Stimulated activated CD4-positive, alpha-beta T cell treated with anti-CD3 and anti-CD28 coated beads, Interleukin-2, amount 100 ng/mL, for 4 hours (primary cell): ENCODE measurements at regions not wholly inside any gene's neighbourhood (a gene's known extent, or its start where the extent isn't known, plus 50 kb on each side); places are given as distances from the start of the nearest gene placed in this dataset.

Experiments used
- DNase-seq: peaks from one replicate; pipeline ENCODE4 v3.0.0-alpha.2; 2020; ENCODE audit warnings: low read depth

DNA sequence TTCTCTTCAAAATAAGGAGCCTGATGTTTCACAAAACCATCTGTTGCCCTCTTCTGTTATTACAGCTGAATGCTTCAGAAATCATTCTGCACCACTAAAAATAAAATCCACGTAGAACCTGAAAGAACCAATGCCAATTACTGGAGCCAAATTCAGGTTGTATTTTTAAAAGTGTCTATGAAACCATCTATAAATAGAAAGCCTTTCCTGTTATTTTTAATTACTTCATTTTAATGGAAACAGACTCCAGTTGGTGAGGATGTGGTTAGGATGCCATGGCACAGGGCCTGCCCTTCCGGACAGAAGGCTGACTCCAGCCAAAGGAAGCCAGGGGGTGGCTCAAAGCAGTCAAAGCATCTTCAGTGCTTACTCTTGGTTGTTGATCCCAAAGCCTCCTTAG, 119.8 kb downstream of the TENT4A start:
- DNase-seq, result no peak

GRCh38 chr5:6833406-6833805, 120.2 kb downstream of the TENT4A start:
- DNase-seq, result no peak

DNA sequence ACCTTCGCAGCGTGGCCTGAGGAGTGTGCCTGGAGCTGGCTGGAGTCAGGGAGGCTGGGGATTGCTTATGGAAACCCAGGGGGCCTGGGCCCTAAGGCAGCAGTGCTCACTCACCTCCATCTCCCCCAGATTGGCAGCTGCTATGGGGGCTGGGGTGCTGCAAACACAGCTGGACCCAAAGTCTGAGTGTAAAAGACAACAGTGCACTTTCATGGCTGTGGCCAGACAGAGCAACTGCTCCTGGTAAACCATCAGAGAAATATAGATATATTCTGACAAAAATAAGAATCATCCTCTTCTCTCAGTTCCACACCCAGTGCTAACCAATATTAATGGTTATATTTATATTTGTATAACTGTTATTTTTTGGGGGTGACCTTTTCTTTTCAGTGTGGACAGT, 123.9 kb downstream of the TENT4A start:
- no peak for DNase-seq

- DNase-seq, result no peak
Observed at GRCh38 chr5:6837519-6838110, 124.4 kb downstream of the TENT4A start.

- DNase-seq, result no peak
Observed at GRCh38 chr5:6838736-6839135, 125.5 kb downstream of the TENT4A start.

- no peak for DNase-seq
Observed at GRCh38 chr5:6840136-6840793, 127.0 kb downstream of the TENT4A start.

GRCh38 chr5:6843335-6843734, 130.1 kb downstream of the TENT4A start:
- no peak for DNase-seq

- no peak for DNase-seq
Observed at GRCh38 chr5:6843821-6844220, 130.6 kb downstream of the TENT4A start.

DNA sequence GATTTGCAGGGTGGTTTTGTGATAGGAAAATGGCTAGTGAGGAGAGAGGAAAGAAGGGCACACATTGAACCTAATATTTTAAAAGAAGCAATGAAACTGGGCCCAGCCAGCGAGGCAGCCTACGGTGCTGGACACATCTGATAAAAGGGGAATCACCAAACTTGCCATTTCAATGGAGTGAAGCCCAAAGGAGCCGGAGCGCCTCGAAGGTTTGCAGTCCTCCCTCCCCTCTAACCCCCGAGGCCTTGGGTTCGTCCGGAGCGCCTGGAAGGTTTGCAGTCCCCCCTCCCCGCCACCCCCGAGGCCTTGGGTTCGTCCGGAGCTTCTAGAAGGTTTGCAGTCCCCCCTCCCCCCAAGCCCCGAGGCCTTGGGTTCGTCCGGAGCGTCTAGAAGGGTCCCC, 132.6 kb downstream of the TENT4A start:
- no peak for DNase-seq

- no peak for DNase-seq
Observed at GRCh38 chr5:6847870-6848269, 134.6 kb downstream of the TENT4A start.

- no peak for DNase-seq
Observed at GRCh38 chr5:6849316-6850105, 136.3 kb downstream of the TENT4A start.

DNA sequence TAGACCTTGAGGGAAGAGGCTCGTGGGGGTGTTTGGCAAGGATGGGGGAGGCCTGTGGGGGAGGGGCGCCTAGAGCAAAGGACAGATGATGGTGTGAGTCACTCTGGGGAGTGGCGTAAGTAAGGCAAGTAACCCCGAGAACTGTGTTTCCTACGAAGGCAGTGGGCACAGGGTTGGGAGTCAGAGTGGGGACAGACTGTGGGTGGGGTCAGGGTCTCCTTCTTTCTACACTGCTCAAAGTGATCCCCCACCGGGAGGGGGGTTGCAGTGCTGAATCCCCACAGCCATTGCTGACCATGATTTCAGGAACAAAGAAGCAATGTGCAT, 136.8 kb downstream of the TENT4A start:
- DNase-seq, result no peak

- no peak for DNase-seq
Observed at GRCh38 chr5:6856653-6857052, 143.4 kb downstream of the TENT4A start.

DNA sequence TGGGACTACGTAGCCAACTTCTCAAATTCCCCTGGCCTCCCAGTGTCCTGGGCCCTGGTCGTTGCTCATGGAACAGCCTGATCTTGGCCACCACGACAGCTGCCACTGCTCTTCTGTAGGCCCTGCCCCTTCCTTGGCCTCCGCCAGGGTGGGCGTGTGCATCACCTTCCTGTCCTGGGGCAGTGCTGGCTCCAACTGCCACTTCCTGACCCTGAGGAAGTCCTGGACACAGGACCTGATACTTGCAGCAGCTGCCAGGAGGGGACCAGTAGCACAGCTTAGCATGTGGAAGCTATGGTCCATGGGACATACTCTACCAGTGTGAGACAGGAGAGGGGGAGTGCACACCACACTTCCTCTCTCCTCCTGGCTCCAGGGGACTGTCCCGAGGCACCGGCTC, 145.2 kb downstream of the TENT4A start:
- DNase-seq, result no peak

GRCh38 chr5:6859023-6859422, 145.8 kb downstream of the TENT4A start:
- DNase-seq, result no peak

GRCh38 chr5:6859951-6860638, 146.9 kb downstream of the TENT4A start:
- DNase-seq, result no peak

DNA sequence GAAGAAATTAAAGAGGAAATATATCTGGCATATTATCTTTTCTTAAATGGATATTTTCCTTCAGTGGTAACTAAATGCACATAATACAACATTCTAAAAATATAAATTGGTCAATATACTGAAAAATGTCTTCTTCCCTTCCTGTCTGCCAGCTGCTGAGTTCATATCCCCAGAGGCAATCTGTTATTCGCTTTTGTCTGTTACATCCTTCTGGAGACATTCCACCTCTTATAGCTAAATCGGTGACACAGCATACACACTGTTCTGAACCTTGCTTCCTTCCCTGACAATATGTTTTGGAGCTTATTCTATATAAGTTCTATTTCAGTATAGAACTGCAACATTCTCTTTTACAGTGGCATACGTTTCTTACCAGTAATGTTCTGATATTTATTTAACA, 147.8 kb downstream of the TENT4A start:
- no peak for DNase-seq

DNA sequence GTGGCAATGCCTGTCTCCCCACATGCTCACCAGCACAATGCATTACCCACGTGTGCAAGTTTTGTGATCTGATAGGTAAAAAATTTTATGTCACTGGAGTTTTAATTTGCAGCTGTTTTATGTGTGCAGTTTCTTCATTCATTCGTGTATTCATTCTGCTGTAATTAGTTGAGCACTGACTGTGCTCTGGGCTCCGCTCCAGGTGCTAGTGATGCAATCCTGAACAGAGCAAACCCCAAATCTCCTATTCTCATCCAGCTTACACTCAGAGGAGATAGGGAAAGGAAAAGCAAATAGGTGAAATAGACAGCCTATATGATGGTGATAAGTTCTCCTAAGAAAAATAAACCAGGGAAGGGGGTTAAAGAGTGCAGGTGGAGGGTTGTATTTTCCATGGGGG, 148.4 kb downstream of the TENT4A start:
- DNase-seq, result no peak

DNA sequence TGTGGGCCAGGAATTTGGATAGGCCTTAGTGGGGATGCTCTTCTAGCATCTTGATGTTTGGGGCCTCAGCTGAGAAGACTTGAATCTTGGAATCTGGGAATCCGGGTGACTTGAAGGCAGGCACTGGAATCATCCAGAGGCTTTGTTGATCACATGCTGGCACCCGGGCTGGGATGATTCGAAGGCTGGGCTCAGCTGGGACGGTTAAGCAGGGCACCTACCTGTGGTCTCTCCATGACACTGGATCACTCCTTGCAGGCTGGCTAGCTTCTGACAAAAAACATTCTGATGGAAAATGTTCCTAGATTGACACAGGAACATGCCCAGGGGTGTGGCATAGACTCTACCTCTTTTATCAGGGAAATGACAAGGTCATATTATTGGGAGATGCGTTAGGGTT, 149.1 kb downstream of the TENT4A start:
- DNase-seq, result no peak

- DNase-seq, result no peak
Observed at GRCh38 chr5:6867712-6868111, 154.5 kb downstream of the TENT4A start.

GRCh38 chr5:6868171-6868570, 154.9 kb downstream of the TENT4A start:
- DNase-seq, result no peak

DNA sequence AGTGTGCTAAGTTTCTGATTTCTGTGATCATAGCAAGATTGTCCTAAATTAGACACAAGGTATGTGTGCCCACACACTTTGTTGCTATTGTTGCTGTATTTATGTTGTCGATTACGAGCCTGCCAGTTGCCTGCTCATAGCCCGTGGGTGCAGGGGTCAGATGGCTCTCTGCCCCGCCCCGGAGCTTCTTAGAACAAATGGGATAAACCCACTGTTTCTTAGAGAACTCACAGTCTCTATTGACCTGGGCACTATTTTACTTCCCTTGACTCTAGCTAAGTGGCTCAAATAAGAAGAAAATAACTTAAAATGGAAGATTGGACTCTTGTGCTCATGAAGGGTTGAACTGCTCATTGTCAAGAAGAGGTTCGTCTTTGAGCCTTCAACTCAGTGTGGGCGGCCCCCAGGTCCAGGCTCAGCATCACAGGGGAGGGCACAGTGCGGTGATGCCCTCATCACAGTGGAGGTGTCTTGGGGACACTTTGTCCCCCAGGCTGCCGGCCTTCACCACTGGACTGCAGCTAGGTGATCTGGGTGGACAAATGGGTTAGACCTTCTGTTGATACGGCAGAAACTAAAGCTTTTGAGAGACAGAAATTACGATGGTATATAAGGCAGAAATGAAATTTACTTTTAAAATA, 155.5 kb downstream of the TENT4A start:
- no peak for DNase-seq

- DNase-seq, result no peak
Observed at GRCh38 chr5:6869677-6870076, 156.4 kb downstream of the TENT4A start.
